GM12892 (cell line): ENCODE measurements at regions not wholly inside any gene's neighbourhood (a gene's known extent, or its start where the extent isn't known, plus 50 kb on each side); places are given as distances from the start of the nearest gene placed in this dataset.

Source experiments
- POLR2A ChIP-seq: IDR thresholded peaks from 2 replicates; pipeline ENCODE4 v1.6.1; 2011; ENCODE audit warnings: low read depth, low read length, control low read depth
- POLR2AphosphoS5 ChIP-seq: IDR thresholded peaks from 2 replicates; pipeline ENCODE4 v1.6.1; 2011; ENCODE audit warnings: low read depth, low read length, control low read depth
- TAF1 ChIP-seq: IDR thresholded peaks from 2 replicates; pipeline ENCODE4 v1.6.1; 2011; ENCODE audit warnings: low read depth, mild to moderate bottlenecking, control low read depth, low read length, borderline replicate concordance

DNA sequence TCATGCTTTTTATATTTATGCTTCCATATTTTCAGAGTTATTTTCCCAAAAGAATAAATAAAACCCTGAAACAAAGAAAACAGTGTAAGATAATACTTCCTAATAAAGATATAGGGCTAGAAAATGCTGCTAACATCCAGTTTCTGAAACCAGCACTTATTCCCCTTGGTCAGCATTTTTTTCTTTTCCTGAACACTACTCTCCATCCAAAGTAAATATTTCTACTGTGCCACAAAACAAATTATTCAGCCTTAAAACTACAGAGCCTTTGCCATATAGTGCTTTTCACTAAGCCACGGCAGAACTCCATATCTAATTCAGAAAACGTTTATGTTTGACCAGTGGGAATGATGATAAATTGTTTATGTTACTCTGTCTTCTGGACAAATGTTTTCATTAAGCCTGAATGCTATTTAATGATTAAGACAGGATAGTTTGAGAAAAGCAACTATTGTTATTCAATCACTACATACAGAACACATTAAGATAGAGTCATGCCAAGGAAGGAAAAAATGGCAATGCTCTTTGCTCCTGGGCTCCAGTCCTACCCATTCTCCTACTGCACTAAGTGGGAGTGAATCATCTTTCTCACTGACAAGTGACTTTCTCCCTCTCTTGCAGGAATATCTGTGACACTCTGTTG, 723.9 kb downstream of the FAT4 start:
- TF ChIP-seq POLR2A (no peak), POLR2AphosphoS5 (no peak), TAF1 (no peak)
